ENCODE measurements at regions not wholly inside any gene's neighbourhood (a gene's known extent, or its start where the extent isn't known, plus 50 kb on each side); places are given as distances from the start of the nearest gene placed in this dataset.

- TF ChIP-seq, protein P1, sequence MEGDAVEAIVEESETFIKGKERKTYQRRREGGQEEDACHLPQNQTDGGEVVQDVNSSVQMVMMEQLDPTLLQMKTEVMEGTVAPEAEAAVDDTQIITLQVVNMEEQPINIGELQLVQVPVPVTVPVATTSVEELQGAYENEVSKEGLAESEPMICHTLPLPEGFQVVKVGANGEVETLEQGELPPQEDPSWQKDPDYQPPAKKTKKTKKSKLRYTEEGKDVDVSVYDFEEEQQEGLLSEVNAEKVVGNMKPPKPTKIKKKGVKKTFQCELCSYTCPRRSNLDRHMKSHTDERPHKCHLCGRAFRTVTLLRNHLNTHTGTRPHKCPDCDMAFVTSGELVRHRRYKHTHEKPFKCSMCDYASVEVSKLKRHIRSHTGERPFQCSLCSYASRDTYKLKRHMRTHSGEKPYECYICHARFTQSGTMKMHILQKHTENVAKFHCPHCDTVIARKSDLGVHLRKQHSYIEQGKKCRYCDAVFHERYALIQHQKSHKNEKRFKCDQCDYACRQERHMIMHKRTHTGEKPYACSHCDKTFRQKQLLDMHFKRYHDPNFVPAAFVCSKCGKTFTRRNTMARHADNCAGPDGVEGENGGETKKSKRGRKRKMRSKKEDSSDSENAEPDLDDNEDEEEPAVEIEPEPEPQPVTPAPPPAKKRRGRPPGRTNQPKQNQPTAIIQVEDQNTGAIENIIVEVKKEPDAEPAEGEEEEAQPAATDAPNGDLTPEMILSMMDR (IDR thresholded peaks at IDR 0.05; ENCODE audit: insufficient read depth, low read length) = no peak
- no peak for TF ChIP-seq GABPA (IDR thresholded peaks at IDR 0.05; ENCODE audit: low read depth)
- no peak for TF ChIP-seq POLR2AphosphoS5 (IDR thresholded peaks at IDR 0.05; ENCODE audit: low read depth)
- TF ChIP-seq, protein P2, sequence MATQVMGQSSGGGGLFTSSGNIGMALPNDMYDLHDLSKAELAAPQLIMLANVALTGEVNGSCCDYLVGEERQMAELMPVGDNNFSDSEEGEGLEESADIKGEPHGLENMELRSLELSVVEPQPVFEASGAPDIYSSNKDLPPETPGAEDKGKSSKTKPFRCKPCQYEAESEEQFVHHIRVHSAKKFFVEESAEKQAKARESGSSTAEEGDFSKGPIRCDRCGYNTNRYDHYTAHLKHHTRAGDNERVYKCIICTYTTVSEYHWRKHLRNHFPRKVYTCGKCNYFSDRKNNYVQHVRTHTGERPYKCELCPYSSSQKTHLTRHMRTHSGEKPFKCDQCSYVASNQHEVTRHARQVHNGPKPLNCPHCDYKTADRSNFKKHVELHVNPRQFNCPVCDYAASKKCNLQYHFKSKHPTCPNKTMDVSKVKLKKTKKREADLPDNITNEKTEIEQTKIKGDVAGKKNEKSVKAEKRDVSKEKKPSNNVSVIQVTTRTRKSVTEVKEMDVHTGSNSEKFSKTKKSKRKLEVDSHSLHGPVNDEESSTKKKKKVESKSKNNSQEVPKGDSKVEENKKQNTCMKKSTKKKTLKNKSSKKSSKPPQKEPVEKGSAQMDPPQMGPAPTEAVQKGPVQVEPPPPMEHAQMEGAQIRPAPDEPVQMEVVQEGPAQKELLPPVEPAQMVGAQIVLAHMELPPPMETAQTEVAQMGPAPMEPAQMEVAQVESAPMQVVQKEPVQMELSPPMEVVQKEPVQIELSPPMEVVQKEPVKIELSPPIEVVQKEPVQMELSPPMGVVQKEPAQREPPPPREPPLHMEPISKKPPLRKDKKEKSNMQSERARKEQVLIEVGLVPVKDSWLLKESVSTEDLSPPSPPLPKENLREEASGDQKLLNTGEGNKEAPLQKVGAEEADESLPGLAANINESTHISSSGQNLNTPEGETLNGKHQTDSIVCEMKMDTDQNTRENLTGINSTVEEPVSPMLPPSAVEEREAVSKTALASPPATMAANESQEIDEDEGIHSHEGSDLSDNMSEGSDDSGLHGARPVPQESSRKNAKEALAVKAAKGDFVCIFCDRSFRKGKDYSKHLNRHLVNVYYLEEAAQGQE (IDR thresholded peaks at IDR 0.05; ENCODE audit: insufficient replicate concordance, low read depth) = no peak
- TF ChIP-seq SPI1 (IDR thresholded peaks at IDR 0.05; ENCODE audit: borderline replicate concordance, low read depth) = no peak
Observed at GRCh38 chr15:95125803-95126202, 894.4 kb downstream of the MCTP2 start.
